Hepatocyte (in vitro differentiated cells): ENCODE measurements at regions not wholly inside any gene's neighbourhood (a gene's known extent, or its start where the extent isn't known, plus 50 kb on each side); places are given as distances from the start of the nearest gene placed in this dataset.

Experiments
- CTCF ChIP-seq: fragments of 200-600 bp; sonication (generic); IDR thresholded peaks from 2 replicates; pipeline ENCODE4 v1.5.1; 2016; ENCODE audit warnings: antibody characterized with exemption, mild to moderate bottlenecking; ENCODE audit not compliant: poor library complexity
- EZH2 ChIP-seq: fragments of 200-600 bp; sonication (generic); IDR thresholded peaks from 2 replicates; pipeline ENCODE4 v1.6.1; 2016; ENCODE audit warnings: antibody characterized with exemption, mild to moderate bottlenecking, borderline replicate concordance
- EZH2phosphoT487 ChIP-seq: fragments of 200-600 bp; sonication (generic); IDR thresholded peaks from one replicate; pipeline ENCODE4 v1.6.1; 2018; ENCODE audit warnings: antibody characterized with exemption, mild to moderate bottlenecking, low read depth, moderate library complexity; ENCODE audit not compliant: unreplicated experiment, severe bottlenecking

GRCh38 chr3:147688868-147689267 is 279.7 kb downstream of the ZIC1 start:
- TF ChIP-seq CTCF (no peak), EZH2 (no peak), EZH2phosphoT487 (no peak)
